ENCODE measurements at regions not wholly inside any gene's neighbourhood (a gene's known extent, or its start where the extent isn't known, plus 50 kb on each side); places are given as distances from the start of the nearest gene placed in this dataset.

DNA sequence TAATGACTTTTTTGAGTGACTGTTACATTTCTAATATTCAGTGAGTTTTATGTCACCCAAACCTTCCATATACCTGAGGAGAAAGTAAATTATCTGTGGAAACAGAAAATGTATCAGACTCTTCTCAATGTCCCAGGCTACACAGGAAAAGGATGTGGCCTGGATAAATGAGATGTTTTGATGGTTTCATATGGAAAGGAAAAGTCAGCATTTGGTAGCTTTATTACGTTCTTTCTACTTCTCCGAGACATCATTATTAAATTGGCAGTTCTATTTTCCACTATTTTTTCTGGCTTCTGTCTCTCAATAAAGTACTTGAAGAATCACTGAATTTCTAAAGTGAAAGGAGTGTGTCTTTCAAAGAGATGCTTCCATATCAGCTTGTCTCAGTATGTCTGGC is 847.0 kb upstream of the CRIM1 start (continued):
- TF ChIP-seq, protein P1, sequence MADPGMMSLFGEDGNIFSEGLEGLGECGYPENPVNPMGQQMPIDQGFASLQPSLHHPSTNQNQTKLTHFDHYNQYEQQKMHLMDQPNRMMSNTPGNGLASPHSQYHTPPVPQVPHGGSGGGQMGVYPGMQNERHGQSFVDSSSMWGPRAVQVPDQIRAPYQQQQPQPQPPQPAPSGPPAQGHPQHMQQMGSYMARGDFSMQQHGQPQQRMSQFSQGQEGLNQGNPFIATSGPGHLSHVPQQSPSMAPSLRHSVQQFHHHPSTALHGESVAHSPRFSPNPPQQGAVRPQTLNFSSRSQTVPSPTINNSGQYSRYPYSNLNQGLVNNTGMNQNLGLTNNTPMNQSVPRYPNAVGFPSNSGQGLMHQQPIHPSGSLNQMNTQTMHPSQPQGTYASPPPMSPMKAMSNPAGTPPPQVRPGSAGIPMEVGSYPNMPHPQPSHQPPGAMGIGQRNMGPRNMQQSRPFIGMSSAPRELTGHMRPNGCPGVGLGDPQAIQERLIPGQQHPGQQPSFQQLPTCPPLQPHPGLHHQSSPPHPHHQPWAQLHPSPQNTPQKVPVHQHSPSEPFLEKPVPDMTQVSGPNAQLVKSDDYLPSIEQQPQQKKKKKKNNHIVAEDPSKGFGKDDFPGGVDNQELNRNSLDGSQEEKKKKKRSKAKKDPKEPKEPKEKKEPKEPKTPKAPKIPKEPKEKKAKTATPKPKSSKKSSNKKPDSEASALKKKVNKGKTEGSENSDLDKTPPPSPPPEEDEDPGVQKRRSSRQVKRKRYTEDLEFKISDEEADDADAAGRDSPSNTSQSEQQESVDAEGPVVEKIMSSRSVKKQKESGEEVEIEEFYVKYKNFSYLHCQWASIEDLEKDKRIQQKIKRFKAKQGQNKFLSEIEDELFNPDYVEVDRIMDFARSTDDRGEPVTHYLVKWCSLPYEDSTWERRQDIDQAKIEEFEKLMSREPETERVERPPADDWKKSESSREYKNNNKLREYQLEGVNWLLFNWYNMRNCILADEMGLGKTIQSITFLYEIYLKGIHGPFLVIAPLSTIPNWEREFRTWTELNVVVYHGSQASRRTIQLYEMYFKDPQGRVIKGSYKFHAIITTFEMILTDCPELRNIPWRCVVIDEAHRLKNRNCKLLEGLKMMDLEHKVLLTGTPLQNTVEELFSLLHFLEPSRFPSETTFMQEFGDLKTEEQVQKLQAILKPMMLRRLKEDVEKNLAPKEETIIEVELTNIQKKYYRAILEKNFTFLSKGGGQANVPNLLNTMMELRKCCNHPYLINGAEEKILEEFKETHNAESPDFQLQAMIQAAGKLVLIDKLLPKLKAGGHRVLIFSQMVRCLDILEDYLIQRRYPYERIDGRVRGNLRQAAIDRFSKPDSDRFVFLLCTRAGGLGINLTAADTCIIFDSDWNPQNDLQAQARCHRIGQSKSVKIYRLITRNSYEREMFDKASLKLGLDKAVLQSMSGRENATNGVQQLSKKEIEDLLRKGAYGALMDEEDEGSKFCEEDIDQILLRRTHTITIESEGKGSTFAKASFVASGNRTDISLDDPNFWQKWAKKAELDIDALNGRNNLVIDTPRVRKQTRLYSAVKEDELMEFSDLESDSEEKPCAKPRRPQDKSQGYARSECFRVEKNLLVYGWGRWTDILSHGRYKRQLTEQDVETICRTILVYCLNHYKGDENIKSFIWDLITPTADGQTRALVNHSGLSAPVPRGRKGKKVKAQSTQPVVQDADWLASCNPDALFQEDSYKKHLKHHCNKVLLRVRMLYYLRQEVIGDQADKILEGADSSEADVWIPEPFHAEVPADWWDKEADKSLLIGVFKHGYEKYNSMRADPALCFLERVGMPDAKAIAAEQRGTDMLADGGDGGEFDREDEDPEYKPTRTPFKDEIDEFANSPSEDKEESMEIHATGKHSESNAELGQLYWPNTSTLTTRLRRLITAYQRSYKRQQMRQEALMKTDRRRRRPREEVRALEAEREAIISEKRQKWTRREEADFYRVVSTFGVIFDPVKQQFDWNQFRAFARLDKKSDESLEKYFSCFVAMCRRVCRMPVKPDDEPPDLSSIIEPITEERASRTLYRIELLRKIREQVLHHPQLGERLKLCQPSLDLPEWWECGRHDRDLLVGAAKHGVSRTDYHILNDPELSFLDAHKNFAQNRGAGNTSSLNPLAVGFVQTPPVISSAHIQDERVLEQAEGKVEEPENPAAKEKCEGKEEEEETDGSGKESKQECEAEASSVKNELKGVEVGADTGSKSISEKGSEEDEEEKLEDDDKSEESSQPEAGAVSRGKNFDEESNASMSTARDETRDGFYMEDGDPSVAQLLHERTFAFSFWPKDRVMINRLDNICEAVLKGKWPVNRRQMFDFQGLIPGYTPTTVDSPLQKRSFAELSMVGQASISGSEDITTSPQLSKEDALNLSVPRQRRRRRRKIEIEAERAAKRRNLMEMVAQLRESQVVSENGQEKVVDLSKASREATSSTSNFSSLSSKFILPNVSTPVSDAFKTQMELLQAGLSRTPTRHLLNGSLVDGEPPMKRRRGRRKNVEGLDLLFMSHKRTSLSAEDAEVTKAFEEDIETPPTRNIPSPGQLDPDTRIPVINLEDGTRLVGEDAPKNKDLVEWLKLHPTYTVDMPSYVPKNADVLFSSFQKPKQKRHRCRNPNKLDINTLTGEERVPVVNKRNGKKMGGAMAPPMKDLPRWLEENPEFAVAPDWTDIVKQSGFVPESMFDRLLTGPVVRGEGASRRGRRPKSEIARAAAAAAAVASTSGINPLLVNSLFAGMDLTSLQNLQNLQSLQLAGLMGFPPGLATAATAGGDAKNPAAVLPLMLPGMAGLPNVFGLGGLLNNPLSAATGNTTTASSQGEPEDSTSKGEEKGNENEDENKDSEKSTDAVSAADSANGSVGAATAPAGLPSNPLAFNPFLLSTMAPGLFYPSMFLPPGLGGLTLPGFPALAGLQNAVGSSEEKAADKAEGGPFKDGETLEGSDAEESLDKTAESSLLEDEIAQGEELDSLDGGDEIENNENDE (IDR thresholded peaks at IDR 0.05; ENCODE audit: insufficient replicate concordance, low read length), result no peak
- TF ChIP-seq RXRA (IDR thresholded peaks at IDR 0.05; ENCODE audit: insufficient read depth, low read depth, low read length) (no peak), SIX5 (IDR thresholded peaks at IDR 0.05; ENCODE audit: low read depth, low read length) (no peak), SRF (IDR thresholded peaks at IDR 0.05; ENCODE audit: low read depth, low read length) (no peak), HDAC2 (IDR thresholded peaks at IDR 0.05; ENCODE audit: borderline replicate concordance in 1 of 2, low read depth in 2 of 2, low read length in 2 of 2) (no peak), RNF2 (IDR thresholded peaks at IDR 0.05; ENCODE audit: borderline replicate concordance, low read depth, low read length, missing control alignments, poor library complexity, severe bottlenecking) (no peak), BCL11A (IDR thresholded peaks at IDR 0.05; ENCODE audit: low read depth in 2 of 2, low read length in 2 of 2) (no peak), MAFK (IDR thresholded peaks at IDR 0.05; ENCODE audit: low read depth, low read length) (no peak), GTF2F1 (IDR thresholded peaks at IDR 0.05; ENCODE audit: borderline replicate concordance, low read depth, low read length) (no peak)
- TF ChIP-seq, protein P2, sequence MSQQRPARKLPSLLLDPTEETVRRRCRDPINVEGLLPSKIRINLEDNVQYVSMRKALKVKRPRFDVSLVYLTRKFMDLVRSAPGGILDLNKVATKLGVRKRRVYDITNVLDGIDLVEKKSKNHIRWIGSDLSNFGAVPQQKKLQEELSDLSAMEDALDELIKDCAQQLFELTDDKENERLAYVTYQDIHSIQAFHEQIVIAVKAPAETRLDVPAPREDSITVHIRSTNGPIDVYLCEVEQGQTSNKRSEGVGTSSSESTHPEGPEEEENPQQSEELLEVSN (IDR thresholded peaks at IDR 0.05), result no peak

All from H1 (cell line).